Liver (tissue), 8 donors: ENCODE measurements at regions not wholly inside any gene's neighbourhood (a gene's known extent, or its start where the extent isn't known, plus 50 kb on each side); places are given as distances from the start of the nearest gene placed in this dataset.

Experiments used
- DNase-seq: peaks from one replicate; pipeline ENCODE4 v3.0.0-alpha.2; 2017; ENCODE audit warnings: low spot score
- H3K27ac ChIP-seq, 2 donors: one replicate each; pipeline ENCODE4 v1.7.0; 2013; ENCODE audit warnings: inconsistent platforms in 2 of 2, low read length in 2 of 2, control low read depth in 1 of 2, low read depth in 1 of 2, mild to moderate bottlenecking in 1 of 2
- H3K27me3 ChIP-seq, 4 donors: one replicate each; pipeline versions ENCODE4 v1.6.1 to v1.7.0; 2013; ENCODE audit warnings: low read length in 3 of 4, inconsistent platforms in 1 of 4, mild to moderate bottlenecking in 1 of 4, moderate library complexity in 1 of 4; ENCODE audit not compliant: control insufficient read depth in 4 of 4, insufficient read depth in 4 of 4
- H3K36me3 ChIP-seq, 4 donors: one replicate each; pipeline versions ENCODE4 v1.6.1 to v1.7.0; 2013; ENCODE audit warnings: low read length in 3 of 4, mild to moderate bottlenecking in 3 of 4, low read depth in 1 of 4, moderate library complexity in 1 of 4; ENCODE audit not compliant: control insufficient read depth in 4 of 4, insufficient read depth in 3 of 4
- H3K4me1 ChIP-seq, 4 donors: one replicate each; pipeline versions ENCODE4 v1.6.1 to v1.7.0; 2013; ENCODE audit warnings: low read length in 3 of 4, mild to moderate bottlenecking in 3 of 4, moderate library complexity in 1 of 4; ENCODE audit not compliant: control insufficient read depth in 4 of 4, insufficient read depth in 4 of 4
- H3K4me3 ChIP-seq, 3 donors: one replicate each; pipeline versions ENCODE4 v1.6.1 to v1.7.0; 2013; ENCODE audit warnings: low read length in 3 of 3, control low read depth in 1 of 3, low read depth in 1 of 3, mild to moderate bottlenecking in 1 of 3
- H3K9ac ChIP-seq, 2 donors: one replicate each; pipeline ENCODE4 v1.7.0; 2013; ENCODE audit warnings: low read length in 2 of 2, mild to moderate bottlenecking in 2 of 2, moderate library complexity in 2 of 2, control low read depth in 1 of 2, low read depth in 1 of 2
- H3K9me3 ChIP-seq, 4 donors: one replicate each; pipeline versions ENCODE4 v1.6.1 to v1.7.0; 2013; ENCODE audit warnings: low read length in 3 of 4; ENCODE audit not compliant: control insufficient read depth in 4 of 4
- ATF3 ChIP-seq: IDR thresholded peaks from 2 replicates; pipeline ENCODE4 v1.6.1; 2016; ENCODE audit warnings: antibody characterized with exemption
- CTCF ChIP-seq: fragments of 150-350 bp; IDR thresholded peaks from 2 replicates; pipeline ENCODE4 v1.5.1; 2017; ENCODE audit warnings: improper control_type of control experiment, low read depth, low read length; ENCODE audit not compliant: missing input control
- EGR1 ChIP-seq, 2 donors: IDR thresholded peaks; 2 replicates each; pipeline ENCODE4 v1.6.1; 2016 to 2018; ENCODE audit warnings: antibody characterized with exemption in 2 of 2, low read depth in 2 of 2
- FOXA1 ChIP-seq: IDR thresholded peaks from 2 replicates; pipeline ENCODE4 v1.6.1; 2016; ENCODE audit warnings: antibody characterized with exemption
- FOXA2 ChIP-seq: IDR thresholded peaks from 2 replicates; pipeline ENCODE4 v1.6.1; 2016; ENCODE audit warnings: antibody characterized with exemption
- GABPA ChIP-seq, 2 donors: IDR thresholded peaks in 1 of 2; conservative IDR thresholded peaks in 1 of 2; 2 replicates each; pipeline ENCODE4 v1.6.1; 2016; ENCODE audit warnings: antibody characterized with exemption in 2 of 2, mild to moderate bottlenecking in 1 of 2, moderate library complexity in 1 of 2
- HNF4A ChIP-seq, 2 donors: conservative IDR thresholded peaks; 2 replicates each; pipeline ENCODE4 v1.6.1; 2016; ENCODE audit warnings: antibody characterized with exemption in 2 of 2, mild to moderate bottlenecking in 2 of 2
- HNF4G ChIP-seq: IDR thresholded peaks from 2 replicates; pipeline ENCODE4 v1.6.1; 2016; ENCODE audit warnings: antibody characterized with exemption
- MAX ChIP-seq: IDR thresholded peaks from 2 replicates; pipeline ENCODE4 v1.6.1; 2016; ENCODE audit warnings: antibody characterized with exemption
- NR2F2 ChIP-seq: IDR thresholded peaks from 2 replicates; pipeline ENCODE4 v1.6.1; 2016; ENCODE audit warnings: antibody characterized with exemption
- RAD21 ChIP-seq, 2 donors: IDR thresholded peaks; 2 replicates each; pipeline ENCODE4 v1.6.1; 2016; ENCODE audit warnings: antibody characterized with exemption in 2 of 2, mild to moderate bottlenecking in 2 of 2
- REST ChIP-seq: IDR thresholded peaks from 2 replicates; pipeline ENCODE4 v1.6.1; 2016; ENCODE audit warnings: antibody characterized with exemption, mild to moderate bottlenecking
- RXRA ChIP-seq, 2 donors: IDR thresholded peaks; 2 replicates each; pipeline ENCODE4 v1.6.1; 2017 to 2018; ENCODE audit warnings: antibody characterized with exemption in 2 of 2, mild to moderate bottlenecking in 1 of 2
- SP1 ChIP-seq: IDR thresholded peaks from 2 replicates; pipeline ENCODE4 v1.6.1; 2018; ENCODE audit warnings: antibody characterized with exemption, mild to moderate bottlenecking
- TAF1 ChIP-seq: conservative IDR thresholded peaks from 2 replicates; pipeline ENCODE4 v1.6.1; 2016; ENCODE audit warnings: antibody characterized with exemption, mild to moderate bottlenecking
- YY1 ChIP-seq: IDR thresholded peaks from 2 replicates; pipeline ENCODE4 v1.6.1; 2016; ENCODE audit warnings: antibody characterized with exemption, mild to moderate bottlenecking
- ZBTB33 ChIP-seq: IDR thresholded peaks from 2 replicates; pipeline ENCODE4 v1.6.1; 2016; ENCODE audit warnings: antibody characterized with exemption
- WGBS: extraction: QIAGEN DNeasy Blood & Tissue Kit; methylation state at CpG from one replicate; pipeline ENCODE4 v1.1.7; 2013; 5-methylcytosine and 5-hydroxymethylcytosine counted together
- donor health status: healthy.
- donor health status: healthy.
- donor health status: healthy.
- donor health status: healthy.
- donor health status: healthy.

- TF ChIP-seq REST (no peak), ZBTB33 (no peak), FOXA2 (no peak)
These were observed 516.2 kb downstream of the SHQ1 start (continued) for GRCh38 chr3:72332036-72332435.

GRCh38 chr3:72331076-72331475 is 517.2 kb downstream of the SHQ1 start:
- no peak for DNase-seq
- no peaks in the 10 kb centered on the region for H3K27me3 ChIP-seq
- H3K4me1 ChIP-seq: no peaks in the 10 kb centered on the region
- 77% methylated on average over 6 of the region's 6 CpGs for WGBS
- H3K4me3 ChIP-seq: no peak overlapping the region
- no peaks in the 10 kb centered on the region for H3K9me3 ChIP-seq
- TF ChIP-seq EGR1 (IDR thresholded peaks at IDR 0.05; ENCODE audit: low read depth in 2 of 2) (no peak), REST (no peak), ZBTB33 (no peak), SP1 (no peak), NR2F2 (no peak), CTCF (no peak), HNF4G (no peak), YY1 (no peak), TAF1 (no peak), MAX (no peak), ATF3 (no peak), RAD21 (IDR thresholded peaks at IDR 0.05) (no peak), RXRA (IDR thresholded peaks at IDR 0.05) (no peak), FOXA1 (no peak), GABPA (IDR thresholded peaks at IDR 0.05 in 1 of 2, conservative IDR thresholded peaks at IDR 0.05 in 1 of 2) (no peak), HNF4A (conservative IDR thresholded peaks at IDR 0.05) (no peak), FOXA2 (no peak)
- no peak overlapping the region for H3K27ac ChIP-seq
- no peak overlapping the region for H3K9ac ChIP-seq
- no peaks in the 10 kb centered on the region for H3K36me3 ChIP-seq
